Eye (tissue), 1 donor: ENCODE measurements at regions not wholly inside any gene's neighbourhood (a gene's known extent, or its start where the extent isn't known, plus 50 kb on each side); places are given as distances from the start of the nearest gene placed in this dataset.
"Not testable (repeated sequence)": the region's sequence is repeated elsewhere in the genome, so short reads cannot be mapped to it uniquely, and the experiment has no call there.

Source experiments
- DNase-seq: peaks from one replicate; pipeline ENCODE4 v3.0.0-alpha.2; 2015

GRCh38 chr1:182331387-182331786, 60.2 kb downstream of the GLUL start:
- DNase-seq, result no peak

- no peak for DNase-seq
Observed at GRCh38 chr1:182330303-182330702, 61.3 kb downstream of the GLUL start.

GRCh38 chr1:182329471-182329870, 62.1 kb downstream of the GLUL start:
- DNase-seq, result no peak

- DNase-seq, result no peak
Observed at GRCh38 chr1:182328591-182328990, 63.0 kb downstream of the GLUL start.

- no peak for DNase-seq
Observed at GRCh38 chr1:182325339-182325738, 66.3 kb downstream of the GLUL start.

- DNase-seq, result not testable (repeated sequence)
Observed at GRCh38 chr1:182321532-182321931, 70.1 kb downstream of the GLUL start.

GRCh38 chr1:182317611-182318161, 73.9 kb downstream of the GLUL start:
- DNase-seq, result peak; percentile 61

GRCh38 chr1:182316454-182316853, 75.1 kb downstream of the GLUL start:
- not testable (repeated sequence) for DNase-seq

GRCh38 chr1:182315167-182315556, 76.4 kb downstream of the GLUL start:
- DNase-seq, result no peak

- DNase-seq, result no peak
Observed at GRCh38 chr1:182309631-182310351, 81.8 kb downstream of the GLUL start.

GRCh38 chr1:182308826-182309225, 82.8 kb downstream of the GLUL start:
- no peak for DNase-seq

- not testable (repeated sequence) for DNase-seq
Observed at GRCh38 chr1:182307486-182307885, 84.1 kb downstream of the GLUL start.

- no peak for DNase-seq
Observed at GRCh38 chr1:182305861-182306260, 85.7 kb downstream of the GLUL start.

- no peak for DNase-seq
Observed at GRCh38 chr1:182304627-182305026, 87.0 kb downstream of the GLUL start.

GRCh38 chr1:182304218-182304617, 87.4 kb downstream of the GLUL start:
- no peak for DNase-seq

- DNase-seq, result no peak
Observed at GRCh38 chr1:182303778-182304177, 87.8 kb downstream of the GLUL start.

- peak; percentile 66 for DNase-seq
Observed at GRCh38 chr1:182301467-182302198, 90.0 kb downstream of the GLUL start.

GRCh38 chr1:182301026-182301436, 90.6 kb downstream of the GLUL start:
- DNase-seq, result no peak

- peak; percentile 67 for DNase-seq
Observed at GRCh38 chr1:182299728-182300616, 91.6 kb downstream of the GLUL start.

GRCh38 chr1:182299054-182299727, 92.4 kb downstream of the GLUL start:
- not testable (repeated sequence) for DNase-seq

- no peak for DNase-seq
Observed at GRCh38 chr1:182297335-182297734, 94.3 kb downstream of the GLUL start.

- DNase-seq, result no peak
Observed at GRCh38 chr1:182295697-182296096, 95.9 kb downstream of the GLUL start.
